GM19467 (cell line): ENCODE measurements at regions not wholly inside any gene's neighbourhood (a gene's known extent, or its start where the extent isn't known, plus 50 kb on each side); places are given as distances from the start of the nearest gene placed in this dataset.
A peak's percentile ranks its signal among the peaks of the same experiment; 100 is the strongest.
"Not testable (repeated sequence)": the region's sequence is repeated elsewhere in the genome, so short reads cannot be mapped to it uniquely, and the experiment has no call there.

Experiments
- ATAC-seq: cut with Tn5 transposase; IDR thresholded peaks from one replicate; pipeline ENCODE4 v1.9.1; 2021; ENCODE audit warnings: mild to moderate bottlenecking, moderate library complexity; ENCODE audit not compliant: unreplicated experiment

DNA sequence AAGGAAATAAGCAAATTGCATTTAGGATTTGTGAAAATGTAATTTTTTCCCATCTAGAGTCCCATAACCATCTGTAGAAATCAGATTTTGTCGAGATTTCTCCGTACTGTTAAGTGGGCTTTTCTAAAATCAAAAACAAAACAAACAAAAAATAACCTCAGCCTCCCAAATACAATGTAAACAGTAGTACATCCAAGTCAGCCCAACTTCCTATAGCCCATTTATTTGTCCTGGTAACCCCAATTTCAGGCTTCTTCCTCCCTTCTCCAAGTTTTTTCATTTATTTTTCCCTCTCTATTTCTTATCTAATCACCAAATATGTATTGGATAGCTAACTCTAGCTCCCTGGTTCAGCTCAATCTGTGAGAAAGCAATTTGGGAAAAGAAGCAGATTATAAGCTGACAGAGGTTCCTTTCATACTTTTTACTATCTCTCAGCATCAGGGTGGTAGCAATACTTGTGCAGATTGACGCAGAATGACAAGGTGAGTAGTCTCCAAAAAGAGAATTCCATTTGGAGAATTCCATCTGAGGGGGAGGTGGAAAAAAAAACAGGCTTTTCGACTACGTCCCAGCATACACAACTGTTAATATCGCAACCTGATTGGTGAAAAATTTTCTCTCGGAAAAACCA lies 132.6 kb upstream of the BTN3A2 start:
- ATAC-seq: no peak

DNA sequence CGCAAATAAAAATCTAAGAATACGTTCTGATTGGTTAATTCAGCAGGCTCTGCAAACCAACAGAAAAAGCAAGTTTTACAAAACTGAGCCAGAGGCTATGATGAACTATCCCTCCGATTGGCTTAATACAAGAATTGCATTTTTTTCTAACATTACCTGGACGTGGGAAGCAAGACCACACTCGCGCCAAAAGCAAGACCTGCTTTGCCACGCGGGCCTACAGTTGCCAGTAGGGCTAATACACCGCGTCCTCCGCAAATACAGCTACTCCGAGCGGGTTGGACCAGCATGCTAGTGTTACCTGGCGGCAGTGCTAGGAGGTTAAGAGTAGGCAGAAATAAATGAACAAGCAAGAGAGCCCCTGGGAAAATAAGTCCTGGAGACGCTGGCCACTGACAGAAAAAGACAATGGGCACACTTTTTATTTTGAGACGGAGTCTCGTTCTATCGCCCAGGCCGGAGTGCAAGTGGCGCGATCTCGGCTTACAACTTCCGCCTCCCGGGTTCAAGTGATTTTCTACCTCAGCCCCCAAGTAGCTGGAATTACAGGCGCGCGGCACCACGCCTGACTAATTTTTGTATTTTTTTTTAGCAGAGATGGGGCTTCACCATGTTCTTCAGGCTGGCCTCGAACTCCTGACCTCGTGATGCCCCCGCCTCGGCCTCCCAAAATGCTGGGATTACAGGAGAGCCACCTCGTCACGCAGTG lies 131.9 kb upstream of the BTN3A2 start:
- peak; percentile 2 for ATAC-seq

DNA sequence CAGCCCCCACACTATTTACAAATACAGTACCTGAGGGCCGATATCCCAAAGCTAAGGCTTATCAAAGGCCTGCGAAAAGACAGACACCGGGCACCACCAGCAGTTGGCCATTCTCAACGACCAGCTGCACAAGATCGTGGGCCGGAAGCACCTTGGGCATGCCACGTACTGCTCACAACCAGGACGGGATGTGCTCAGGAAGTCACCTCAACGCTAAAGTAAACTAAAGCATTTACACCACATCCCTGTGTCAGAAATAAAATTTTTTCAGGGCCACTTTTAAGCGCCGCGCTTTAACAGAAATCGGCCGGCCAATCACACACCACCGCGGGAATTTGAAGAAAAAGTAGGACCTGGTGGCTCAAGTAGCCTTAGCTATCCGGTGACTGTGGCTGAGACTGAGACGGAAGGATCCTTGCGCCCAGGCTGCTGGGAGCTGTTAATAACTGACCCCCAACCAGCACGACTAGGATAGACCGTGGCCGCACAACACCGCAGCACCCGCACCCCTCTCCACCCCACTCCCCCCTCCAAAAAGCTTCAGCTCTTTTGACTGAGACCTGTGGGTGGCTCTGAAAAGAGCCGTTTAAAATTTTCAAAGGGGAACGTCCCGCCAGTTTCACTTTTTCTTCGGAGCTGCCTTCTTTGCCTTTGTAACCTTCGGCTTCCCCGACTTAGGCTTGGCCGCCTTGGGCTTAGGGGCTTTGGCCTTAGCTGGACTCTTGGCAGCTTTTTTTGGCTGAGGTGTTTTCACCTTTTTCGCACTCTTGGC lies 131.2 kb upstream of the BTN3A2 start:
- peak; percentile 38 for ATAC-seq

DNA sequence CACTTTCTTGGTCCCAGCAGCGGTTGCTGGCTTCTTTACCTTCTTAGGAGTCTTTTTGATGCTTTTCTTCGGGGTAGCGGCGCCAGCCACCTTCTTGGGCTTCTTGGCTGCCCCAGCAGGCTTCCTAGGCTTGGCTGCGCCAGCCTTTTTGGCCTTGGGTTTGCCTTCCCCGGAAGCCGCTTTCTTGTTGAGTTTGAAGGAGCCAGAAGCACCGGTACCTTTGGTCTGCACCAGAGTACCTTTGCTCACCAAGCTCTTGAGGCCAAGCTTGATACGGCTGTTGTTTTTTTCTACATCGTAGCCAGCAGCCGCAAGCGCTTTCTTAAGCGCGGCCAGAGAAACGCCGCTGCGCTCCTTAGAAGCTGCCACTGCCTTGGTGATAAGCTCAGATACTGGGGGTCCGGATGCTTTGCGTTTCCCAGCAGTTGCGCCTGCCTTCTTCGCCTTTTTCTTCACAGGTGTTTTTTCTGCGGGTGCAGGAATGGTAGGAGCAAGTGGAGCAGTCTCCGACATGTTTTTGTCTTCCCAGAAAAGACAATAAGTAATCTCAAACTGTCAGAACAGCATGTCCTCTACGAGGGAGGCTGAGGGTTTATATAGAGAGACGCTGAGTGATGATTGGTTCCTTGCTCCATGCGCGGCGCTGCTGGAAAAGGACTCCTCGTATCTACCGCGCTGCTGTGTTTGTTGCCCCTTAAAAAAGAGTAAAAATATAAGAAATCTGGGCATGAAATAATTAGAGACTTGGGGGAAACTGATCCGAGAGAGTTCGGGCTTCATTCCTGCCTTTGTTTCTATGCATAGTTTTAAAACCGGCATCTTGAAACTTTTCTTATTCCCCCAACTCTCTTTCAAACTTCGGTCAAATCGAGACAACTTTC lies 130.3 kb upstream of the BTN3A2 start:
- peak; percentile 49 for ATAC-seq

DNA sequence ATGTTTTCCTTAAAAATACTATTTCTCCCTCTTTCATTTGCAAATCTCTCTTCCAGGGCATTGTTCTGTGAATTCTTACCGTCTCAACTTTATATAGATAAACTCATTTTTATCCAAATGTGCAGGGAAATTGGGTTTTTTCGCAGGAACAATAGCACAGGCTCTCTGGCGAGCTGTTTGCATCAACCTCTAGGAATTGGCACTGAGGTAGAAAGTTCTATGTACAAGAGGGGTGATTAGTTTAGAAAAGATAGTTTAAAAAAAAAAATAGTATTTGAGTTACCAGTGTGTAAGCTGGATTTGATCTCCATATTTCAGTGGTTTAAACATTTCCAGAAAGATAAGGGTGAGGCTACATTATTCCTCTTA lies 129.7 kb upstream of the BTN3A2 start:
- ATAC-seq: no peak

DNA sequence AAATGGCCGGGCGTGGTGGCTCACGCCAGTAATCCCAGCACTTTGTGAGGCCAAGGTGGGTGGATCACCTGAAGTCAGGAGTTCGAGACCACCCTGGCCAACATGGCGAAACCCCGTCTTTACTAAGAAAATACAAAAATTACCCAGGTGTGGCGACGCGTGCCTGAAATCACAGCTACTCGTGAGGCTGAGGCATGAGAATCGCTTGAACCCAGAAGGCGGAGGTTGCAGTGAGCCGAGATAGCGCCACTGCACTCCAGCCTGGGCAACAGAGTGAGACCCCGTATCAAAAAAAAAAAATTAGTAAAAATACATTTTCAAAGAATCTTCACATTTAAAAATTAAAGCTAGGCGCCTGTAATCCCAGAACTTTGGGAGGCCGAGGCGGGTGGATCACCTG lies 125.6 kb upstream of the BTN3A2 start:
- ATAC-seq: not testable (repeated sequence)

DNA sequence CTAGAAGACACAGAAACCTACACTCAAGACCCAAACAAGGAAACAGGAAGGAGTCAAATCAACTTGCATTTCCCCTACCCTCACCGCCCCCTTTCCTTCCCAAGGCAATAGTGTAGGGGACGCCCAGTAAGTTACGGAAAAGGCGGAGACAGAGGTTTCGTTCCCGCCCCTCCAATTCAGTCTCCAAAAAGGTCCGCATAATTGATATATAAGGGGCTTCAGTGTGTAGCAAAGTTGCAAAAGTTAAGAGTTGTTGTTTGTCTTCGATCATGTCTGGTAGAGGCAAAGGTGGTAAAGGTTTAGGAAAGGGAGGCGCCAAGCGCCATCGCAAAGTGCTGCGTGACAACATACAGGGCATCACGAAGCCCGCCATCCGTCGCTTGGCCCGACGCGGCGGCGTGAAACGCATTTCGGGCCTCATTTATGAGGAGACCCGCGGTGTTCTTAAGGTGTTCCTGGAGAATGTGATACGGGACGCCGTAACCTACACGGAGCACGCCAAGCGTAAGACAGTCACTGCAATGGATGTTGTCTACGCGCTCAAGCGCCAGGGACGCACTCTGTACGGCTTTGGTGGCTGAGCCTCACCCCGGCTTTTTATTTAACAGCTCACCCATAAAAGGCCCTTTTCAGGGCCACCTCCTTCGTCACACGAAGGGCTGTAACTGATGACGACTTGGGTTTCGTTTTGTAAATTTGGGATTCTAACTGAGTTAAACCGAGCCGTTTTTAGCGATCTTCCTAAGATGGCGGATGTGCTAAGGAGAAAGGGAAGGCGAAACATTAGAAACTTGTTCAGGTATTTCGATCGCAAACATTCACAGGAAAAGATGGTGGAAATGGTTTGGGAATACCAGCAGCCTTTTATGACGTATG lies 124.6 kb upstream of the BTN3A2 start:
- ATAC-seq: peak; percentile 48

DNA sequence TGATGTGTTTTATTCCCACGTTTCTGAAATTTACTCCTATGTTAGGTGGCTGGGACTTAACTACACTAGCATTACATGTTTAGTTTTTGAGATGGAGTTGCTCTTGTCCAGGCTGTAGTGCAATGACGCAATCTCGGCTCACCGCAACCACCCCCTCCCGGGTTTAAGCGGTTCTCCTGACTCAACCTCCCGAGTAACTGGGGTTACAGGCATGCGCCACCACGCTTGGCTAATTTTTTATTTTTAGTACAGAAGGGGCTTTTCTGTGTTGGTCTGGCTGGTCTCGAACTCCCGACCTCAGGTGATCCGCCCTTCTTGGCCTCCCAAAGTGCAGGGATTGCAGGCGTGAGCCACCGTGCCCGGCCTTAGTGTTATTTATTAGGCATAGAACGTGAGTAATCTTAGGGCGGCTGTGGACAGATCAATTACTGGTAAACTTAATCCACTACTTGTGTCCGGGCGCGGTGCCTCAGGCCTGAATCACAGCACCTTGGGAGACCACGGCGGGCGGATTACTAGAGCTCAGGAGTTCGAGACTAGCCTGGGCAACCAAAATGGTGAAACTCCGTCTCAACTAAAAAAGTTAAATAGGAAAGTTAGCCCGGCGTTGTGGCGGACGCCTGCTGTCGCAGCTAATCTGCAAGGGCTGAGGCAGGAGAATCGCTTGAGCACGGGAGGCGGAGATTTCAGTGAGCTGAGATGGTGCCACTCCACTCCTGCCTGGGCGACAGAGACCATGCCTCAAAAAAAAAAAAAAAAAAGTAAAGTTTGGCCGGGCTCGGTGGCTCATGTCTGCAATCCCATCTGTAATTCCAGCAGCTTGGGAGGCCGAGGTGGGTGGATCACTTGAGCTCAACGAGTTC lies 123.7 kb upstream of the BTN3A2 start:
- ATAC-seq: peak; percentile 16

DNA sequence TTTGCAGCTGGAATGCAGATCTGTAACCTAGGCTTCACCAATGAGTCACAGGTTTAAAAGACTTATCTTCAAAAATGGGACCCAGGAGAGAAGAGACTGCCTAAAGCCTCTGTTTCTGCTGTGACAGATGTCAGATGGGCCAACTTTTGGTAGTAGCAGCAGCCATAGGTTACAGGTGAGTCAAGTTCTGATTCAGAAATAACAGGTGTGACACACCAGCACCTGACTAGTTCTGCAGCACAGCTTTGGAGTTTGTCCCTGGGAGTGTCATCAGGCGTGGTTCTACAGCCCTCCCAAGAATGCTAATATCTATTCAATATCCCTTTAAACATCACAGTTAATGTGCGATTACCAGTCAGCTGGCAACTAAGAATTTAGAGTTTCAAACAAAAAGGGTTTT lies 121.9 kb upstream of the BTN3A2 start:
- ATAC-seq: no peak

DNA sequence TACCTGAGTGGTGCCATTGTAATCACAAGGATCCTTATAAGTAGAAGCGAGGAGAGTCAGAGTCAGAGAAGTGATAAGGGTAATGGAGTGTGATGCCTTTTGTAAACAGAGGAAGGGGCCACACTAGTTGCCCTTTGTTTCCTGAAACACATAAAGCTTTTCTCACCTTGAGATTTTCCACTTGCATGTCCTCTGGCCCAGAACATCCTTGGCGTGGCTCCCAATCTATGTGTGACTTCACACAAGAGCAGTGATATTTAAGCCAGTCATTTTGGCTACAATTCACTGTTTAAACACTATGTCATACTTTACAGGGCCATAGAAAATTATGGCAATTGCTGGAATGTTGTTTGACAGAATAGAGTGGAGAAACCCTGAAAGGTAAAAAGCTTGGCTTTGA lies 121.2 kb upstream of the BTN3A2 start:
- ATAC-seq: no peak

DNA sequence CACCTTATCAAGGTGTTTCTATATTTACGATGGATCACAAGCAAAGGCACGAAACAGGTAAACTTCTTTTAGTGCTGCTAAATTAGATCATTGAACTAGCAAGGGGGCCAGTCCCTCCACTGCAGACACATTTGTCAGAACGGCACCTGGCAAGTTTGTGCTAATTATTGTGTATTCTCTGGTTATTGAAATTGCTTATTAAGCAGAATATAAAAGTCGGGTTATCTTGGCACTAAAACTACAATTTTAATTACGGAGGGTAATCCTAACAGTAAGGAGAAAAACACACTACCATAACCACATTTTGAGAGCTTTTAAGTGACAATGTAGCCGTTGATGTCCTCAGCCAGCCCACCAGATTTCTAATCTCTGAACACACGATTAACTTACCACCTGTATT lies 118.9 kb upstream of the BTN3A2 start:
- ATAC-seq: no peak

DNA sequence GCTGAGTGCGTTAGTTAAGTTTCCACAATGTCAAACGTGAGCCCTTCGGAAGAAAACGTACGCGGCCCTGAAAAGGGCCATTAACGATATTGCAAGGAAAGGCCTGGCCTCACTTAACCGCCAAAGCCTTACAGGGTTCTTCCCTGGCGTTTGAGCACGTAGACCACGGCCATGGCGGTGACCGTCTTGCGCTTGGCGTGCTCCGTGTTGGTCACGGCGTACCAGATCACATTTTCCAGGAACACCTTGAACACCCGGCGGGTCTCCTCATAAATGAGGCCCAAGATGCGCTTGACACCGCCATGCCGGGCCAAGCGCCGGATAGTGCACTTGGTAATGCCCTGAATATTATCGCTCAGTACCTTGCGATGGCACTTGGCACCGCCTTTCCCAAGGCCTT lies 118.4 kb upstream of the BTN3A2 start:
- no peak for ATAC-seq

DNA sequence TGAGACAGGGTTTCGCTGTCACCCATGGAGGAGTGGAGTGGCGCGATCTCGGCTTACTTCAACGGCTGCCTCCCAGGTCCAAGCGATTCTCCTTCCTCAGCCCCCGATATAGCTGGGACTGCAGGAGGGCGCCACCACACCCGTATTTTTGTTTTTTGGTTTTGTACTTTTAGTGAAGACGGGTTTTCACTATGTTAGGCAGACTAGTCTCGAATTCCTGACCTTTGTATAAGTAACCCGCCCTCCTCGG lies 115.4 kb upstream of the BTN3A2 start:
- peak; percentile 11 for ATAC-seq

DNA sequence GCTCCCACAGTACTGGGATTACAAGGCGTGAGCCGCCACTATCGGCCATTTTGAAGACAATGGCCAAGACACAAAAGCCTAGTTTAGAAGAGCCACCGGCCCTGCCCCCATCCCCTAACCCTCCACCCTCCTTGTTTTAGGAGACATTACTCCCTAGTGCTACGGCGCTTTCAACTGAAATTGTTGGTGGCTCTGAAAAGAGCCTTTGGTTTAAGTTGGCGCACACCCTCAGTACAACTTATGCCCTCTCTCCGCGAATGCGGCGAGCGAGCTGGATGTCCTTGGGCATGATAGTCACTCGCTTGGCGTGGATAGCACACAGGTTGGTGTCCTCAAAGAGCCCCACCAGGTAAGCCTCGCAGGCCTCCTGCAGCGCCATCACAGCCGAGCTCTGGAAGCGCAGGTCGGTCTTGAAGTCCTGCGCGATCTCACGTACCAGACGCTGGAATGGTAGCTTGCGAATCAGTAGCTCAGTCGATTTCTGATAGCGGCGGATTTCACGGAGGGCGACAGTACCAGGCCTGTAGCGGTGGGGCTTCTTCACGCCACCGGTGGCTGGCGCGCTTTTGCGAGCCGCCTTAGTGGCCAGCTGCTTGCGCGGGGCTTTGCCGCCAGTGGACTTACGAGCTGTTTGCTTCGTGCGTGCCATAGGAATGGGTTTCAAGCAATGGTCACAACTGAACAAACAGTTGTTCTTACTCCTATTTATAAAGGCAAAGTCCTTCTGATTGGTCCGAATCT lies 114.9 kb upstream of the BTN3A2 start:
- ATAC-seq: peak; percentile 35

DNA sequence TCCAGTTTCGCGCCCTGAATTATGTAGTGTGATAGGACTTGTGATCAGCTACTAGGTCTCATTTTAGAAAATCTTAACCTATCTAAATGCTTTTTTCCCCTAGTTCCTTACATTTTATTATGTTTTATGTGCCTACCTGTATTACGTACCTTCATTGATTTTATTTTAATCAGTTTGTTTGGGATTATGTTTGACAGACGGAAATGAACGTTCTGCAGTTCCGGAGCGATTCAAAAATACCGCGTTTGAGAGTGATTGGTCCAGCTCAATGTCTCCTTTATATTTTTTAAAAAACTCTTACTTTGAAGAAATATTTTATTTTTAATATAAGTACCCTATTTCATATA lies 114.3 kb upstream of the BTN3A2 start:
- no peak for ATAC-seq

DNA sequence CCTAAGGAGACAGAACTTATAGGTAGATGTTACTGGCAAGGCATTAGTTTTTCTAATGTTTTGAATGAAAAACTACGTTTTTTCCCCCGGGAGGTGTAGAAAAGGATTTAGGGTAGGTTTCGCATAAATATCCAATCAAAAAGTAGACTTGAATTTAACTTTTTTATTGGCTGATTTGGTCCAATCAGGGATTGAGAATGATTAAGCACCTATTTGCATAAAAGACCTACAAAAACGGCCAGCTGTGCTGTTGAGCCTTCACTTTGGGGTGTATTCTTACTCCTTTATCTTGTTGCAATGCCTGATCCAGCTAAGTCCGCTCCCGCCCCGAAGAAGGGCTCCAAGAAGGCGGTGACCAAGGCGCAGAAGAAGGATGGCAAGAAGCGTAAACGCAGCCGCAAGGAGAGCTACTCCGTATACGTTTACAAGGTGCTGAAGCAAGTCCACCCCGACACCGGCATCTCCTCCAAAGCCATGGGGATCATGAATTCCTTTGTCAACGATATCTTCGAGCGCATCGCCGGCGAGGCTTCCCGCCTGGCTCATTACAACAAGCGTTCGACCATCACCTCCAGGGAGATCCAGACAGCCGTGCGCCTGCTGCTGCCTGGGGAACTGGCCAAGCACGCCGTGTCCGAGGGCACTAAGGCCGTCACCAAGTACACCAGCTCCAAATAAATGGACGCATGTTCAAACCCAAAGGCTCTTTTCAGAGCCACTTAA lies 113.5 kb upstream of the BTN3A2 start:
- ATAC-seq: peak; percentile 43

DNA sequence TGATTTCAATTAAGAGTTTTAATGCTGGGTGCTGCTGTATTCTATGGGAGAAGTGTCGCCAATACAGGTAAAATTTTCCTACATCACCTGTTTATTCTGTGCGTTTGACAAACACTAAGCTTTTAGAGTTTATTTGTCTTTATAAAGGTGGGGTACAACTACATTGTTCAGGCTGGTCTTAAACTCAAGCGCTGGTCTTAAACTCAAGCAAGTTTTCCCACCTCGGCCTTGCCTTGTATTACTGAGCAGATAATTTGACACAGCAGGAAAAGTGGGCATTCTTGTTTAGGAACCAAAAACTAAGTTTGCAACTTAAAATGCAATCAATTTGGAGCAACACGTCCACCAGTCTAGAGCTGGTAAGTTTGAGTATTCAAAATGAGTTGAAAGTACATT lies 112.9 kb upstream of the BTN3A2 start:
- ATAC-seq: no peak

DNA sequence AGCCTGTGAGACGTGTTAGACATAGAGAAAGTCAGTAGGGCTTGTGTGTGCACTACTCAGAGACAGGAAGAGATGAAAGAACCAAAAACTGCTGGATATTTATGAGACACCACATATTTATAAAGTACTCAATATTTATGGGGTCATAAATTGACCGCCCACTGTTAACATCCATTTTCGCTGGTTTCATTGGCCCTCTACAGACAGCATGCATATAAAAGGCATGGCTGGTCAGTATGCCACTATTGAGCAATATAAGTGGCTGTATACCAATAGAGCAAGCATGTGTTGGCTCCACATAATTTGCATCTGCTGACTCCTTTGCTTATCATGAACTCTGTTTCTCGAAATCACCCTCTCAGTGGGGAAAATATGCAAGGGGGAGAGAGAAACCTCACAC lies 110.3 kb upstream of the BTN3A2 start:
- no peak for ATAC-seq
